ENCODE measurements at regions not wholly inside any gene's neighbourhood (a gene's known extent, or its start where the extent isn't known, plus 50 kb on each side); places are given as distances from the start of the nearest gene placed in this dataset.

- TF ChIP-seq CTCF (IDR thresholded peaks at IDR 0.05) (no peak), POLR2A (IDR thresholded peaks at IDR 0.05) (no peak)
Observed at GRCh38 chr3:176447369-176447768, 749.9 kb downstream of the TBL1XR1 start.

Measured in thyroid gland (tissue), 4 donors.